Keratinocyte (primary cell): ENCODE measurements at regions not wholly inside any gene's neighbourhood (a gene's known extent, or its start where the extent isn't known, plus 50 kb on each side); places are given as distances from the start of the nearest gene placed in this dataset.

Experiments
- CTCF ChIP-seq, 3 experiments: IDR thresholded peaks in 1 of 3; conservative IDR thresholded peaks in 1 of 3; optimal IDR thresholded peaks in 1 of 3; 2 replicates in 2 of 3; 3 replicates in 1 of 3; pipeline versions ENCODE3 to v1.5.1; 2011; ENCODE audit warnings: low read length in 3 of 3, mild to moderate bottlenecking in 3 of 3, moderate library complexity in 2 of 3, control low read depth in 1 of 3, inconsistent platforms in 1 of 3; ENCODE audit not compliant: insufficient read depth in 2 of 3; ENCODE audit errors: extremely low read depth in 1 of 3
- EZH2 ChIP-seq: IDR thresholded peaks from one replicate; pipeline ENCODE4 v1.6.1; 2012; ENCODE audit warnings: inconsistent platforms, mild to moderate bottlenecking, low read length, moderate library complexity

GRCh38 chr18:67300498-67300897 is 216.0 kb downstream of the DSEL start:
- TF ChIP-seq CTCF (optimal IDR thresholded peaks at IDR 0.05 in 1 of 3, IDR thresholded peaks at IDR 0.05 in 1 of 3, conservative IDR thresholded peaks at IDR 0.05 in 1 of 3; ENCODE audit: extremely low read depth in 1 of 3, insufficient read depth in 2 of 3, low read length in 3 of 3) = no peak
- TF ChIP-seq EZH2 = no peak
